ENCODE measurements at regions not wholly inside any gene's neighbourhood (a gene's known extent, or its start where the extent isn't known, plus 50 kb on each side); places are given as distances from the start of the nearest gene placed in this dataset.

DNA sequence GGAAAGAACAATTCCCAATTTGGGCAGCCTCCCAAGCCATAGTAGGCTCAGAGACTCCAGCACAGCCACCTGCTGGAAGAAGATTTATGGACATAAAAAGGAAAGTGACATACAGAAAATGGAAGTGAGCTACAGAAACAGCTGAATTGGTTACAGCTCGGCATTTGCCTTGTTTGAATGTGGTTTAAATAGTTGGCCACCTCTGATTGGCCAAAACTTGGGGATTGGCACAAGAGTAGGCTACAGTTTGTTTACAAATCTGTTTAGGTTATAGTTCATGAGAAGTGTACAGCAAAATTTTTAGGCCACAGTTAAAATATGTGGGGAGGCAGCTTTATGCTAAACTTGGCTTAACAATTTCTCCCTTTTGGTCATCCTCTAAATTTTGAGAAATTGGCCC lies 150.4 kb downstream of the MAGEC1 start:
- TF ChIP-seq MEIS2 (IDR thresholded peaks at IDR 0.05; ENCODE audit: partially characterized antibody): no peak
- TF ChIP-seq EP300 (IDR thresholded peaks at IDR 0.05; ENCODE audit: low read length): no peak
- TF ChIP-seq SUPT5H (IDR thresholded peaks at IDR 0.05): no peak
- TF ChIP-seq SMAD3 (CRISPR knock-in tag; conservative IDR thresholded peaks at IDR 0.05): no peak
- TF ChIP-seq GABPA (tag; conservative IDR thresholded peaks at IDR 0.05; ENCODE audit: low read depth): no peak
- TF ChIP-seq SETDB1 (IDR thresholded peaks at IDR 0.05; ENCODE audit: low read length): no peak
- no peak for TF ChIP-seq CTCF (IDR thresholded peaks at IDR 0.05 in 2 of 3, conservative IDR thresholded peaks at IDR 0.05 in 1 of 3; ENCODE audit: insufficient read depth in 2 of 3, low read depth in 1 of 3, low read length in 3 of 3)
- TF ChIP-seq ZNF408 (CRISPR knock-in tag; IDR thresholded peaks at IDR 0.05; ENCODE audit: low read depth): no peak
- no peak for TF ChIP-seq TAF7 (tag; IDR thresholded peaks at IDR 0.05)
- no peak for TF ChIP-seq ZNF57 (CRISPR knock-in tag; IDR thresholded peaks at IDR 0.05)

Data from K562 (cell line).